GM19463 (cell line): ENCODE measurements at regions not wholly inside any gene's neighbourhood (a gene's known extent, or its start where the extent isn't known, plus 50 kb on each side); places are given as distances from the start of the nearest gene placed in this dataset.

ENCODE experiments used
- ATAC-seq: cut with Tn5 transposase; IDR thresholded peaks from one replicate; pipeline ENCODE4 v1.9.1; 2021; ENCODE audit warnings: mild to moderate bottlenecking, moderate library complexity; ENCODE audit not compliant: unreplicated experiment

DNA sequence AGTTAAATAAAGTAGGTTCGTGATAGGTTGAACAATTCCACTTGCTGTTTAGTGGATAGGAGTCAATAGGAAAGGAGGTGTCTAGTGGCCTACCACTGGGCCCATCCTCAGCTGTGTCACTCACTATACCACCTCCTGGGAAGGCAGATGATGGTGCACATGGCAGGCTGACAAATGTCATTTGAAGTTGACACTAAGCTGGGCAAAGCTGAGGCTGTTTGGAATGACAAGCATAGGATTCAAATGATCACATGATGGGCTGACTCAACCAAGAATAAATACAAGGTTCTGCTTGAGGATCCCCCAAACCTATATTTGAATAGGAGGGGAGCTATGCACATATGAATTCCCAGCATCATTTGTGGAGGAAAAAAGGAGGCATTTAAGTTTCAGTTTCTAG, 489.8 kb downstream of the RPS24 start:
- no peak for ATAC-seq

DNA sequence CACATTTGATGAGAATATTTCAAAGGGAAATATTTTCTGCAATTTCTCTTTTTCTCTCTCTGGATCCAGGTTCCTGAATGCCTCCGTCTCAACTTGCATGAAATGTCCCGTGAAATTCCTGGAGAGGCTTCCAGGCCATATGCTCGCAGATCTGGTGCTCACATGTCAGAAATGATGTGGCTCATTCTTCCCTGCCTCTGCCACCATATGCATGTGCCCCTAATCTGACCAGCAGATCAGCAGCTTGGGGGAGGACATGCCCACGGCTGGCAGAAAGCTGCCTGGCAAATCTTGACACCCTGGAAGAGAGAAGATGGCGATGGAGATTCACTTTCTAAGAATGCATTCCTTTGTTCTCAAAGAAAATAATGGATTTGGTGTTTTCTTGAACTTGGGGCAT, 490.7 kb downstream of the RPS24 start:
- no peak for ATAC-seq

DNA sequence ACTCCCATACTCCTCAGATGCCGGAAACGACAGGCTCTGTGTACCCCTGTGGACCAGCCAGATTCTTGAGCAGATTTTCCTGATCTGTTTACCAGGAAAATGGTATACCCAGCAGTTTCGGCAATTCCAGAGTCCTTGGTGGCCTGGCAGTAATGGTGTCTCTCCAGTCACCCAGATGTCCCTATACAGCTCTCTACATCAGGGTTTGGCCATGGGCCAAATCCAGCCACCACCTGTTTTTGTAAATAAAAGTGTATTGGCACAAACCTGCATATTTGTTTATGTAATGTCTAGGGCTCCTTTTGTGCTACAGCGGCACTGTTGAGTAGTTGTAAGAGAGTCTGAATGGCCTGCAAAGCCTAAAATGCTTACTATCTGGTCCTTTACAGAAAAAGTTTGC, 491.3 kb downstream of the RPS24 start:
- no peak for ATAC-seq

DNA sequence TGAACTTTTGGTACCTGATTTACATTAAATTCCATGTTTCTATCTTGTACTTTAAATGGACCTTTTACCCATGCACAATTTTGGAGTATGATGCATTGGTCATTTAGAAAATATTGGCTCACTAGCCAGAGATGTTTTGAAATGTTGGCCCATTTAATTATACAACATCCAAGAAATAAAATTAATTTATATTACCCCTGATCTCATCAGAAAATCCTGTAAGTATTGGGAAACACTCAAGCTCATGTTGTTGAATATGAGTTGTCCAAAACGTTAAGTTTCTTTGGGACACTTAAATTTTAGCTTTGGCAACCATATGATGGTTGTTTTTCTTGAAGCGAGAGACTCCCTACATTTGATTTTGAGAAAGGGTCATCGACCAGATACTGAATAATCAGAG, 492.7 kb downstream of the RPS24 start:
- ATAC-seq, result no peak

DNA sequence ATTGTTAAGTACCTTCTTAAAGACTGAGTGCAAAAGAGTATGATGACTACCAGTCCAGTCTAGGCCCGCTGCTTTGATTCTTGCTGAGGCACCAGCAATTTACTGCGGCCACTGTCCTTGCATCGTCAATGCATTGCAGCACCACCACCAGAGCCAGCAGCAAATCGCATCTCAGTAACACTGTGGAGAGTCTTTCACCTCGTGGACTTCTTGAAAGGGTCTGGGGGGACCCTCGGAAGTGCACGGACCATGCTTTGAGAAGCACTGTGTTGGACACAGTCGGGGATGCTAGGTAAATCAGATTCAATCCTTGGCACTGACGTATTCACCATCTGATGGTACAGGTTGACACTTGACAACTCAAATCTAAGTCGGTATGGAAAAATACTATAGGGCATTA, 493.6 kb downstream of the RPS24 start:
- ATAC-seq, result no peak

DNA sequence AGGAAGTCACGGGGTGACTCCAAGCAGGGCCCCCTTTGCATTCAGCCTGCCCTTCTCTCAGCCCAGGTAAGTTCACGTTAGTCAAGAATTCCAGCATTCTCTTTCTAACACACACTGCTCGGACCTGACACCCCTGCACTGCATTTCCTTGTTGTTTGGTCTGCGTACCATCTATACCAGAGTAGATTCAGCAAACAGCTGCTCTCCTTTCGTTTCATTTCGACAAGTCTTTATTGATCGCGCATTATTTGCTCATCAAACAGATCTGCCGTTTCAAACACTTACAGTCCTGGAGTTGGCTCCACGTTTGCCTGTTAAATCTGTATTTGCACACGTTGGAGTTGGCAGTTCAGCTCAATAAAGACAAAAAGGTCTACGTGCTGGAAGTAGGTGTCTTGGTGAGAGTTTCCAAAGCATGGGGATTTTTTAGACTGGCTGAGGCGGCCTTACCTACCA, 495.1 kb downstream of the RPS24 start:
- no peak for ATAC-seq

DNA sequence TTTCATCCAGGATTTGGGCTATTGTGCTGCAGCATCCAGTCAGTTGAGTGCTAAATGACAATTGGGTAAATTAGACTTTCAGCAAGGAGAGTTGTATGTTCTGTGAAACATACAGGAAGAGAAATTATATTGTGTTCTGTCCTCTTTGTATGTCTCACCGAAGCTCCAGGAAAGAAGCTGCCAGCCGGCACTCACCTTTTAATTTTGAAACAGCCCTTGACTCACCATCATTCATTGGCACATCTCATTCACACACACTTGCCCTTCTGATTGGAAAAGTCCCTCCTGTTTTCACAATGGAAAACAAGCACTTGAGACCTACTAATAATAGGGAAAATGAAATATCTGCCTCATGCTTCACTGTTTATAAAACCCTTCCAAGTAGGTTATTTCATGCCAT, 495.6 kb downstream of the RPS24 start:
- ATAC-seq, result no peak

DNA sequence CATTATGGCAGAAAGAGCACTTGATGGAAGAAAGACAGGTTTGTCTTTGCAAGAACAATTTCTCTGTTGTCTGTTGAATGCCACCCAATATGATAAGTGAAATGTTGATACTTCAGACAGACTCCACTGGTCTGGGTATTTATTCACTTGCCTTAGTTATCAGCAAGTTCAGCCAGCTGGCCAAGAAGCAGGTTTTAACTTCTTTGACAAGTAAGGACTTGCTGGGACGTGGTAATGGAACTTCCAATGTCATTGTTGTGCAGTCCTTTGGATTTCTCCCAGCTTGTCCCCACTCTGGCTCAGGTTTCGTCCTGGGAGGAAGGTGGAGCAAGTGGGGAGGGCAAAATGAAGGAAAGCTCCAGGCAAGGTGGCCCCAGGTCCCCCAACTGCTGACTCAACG, 497.4 kb downstream of the RPS24 start:
- ATAC-seq, result no peak

DNA sequence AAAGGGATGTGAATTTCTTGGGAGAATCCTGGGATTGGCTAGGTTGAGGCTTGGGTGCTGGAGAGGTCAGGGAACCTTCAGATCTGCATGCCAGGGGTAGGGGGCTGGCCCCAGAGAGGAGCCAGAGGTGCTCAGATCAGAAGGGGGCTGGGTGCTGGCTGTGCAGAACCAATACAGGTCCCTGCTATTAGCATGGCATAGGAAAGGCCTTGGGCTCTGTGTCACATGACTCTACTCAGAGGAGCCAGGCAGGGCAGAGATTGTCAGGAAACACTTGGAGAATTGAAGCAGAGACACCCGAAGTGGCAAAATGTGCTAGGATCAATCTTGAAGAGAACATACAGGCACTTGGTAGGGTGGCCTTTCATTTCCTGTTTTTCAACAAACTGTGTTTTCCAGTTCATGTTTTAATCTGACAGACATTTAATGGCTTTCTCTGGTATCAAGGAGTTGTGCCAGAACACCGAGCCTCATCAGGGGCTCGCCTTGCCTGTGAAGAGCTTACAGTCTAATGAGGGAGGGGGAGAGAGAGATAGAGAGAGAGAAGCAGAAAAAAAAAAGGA, 498.9 kb downstream of the RPS24 start:
- no peak for ATAC-seq

DNA sequence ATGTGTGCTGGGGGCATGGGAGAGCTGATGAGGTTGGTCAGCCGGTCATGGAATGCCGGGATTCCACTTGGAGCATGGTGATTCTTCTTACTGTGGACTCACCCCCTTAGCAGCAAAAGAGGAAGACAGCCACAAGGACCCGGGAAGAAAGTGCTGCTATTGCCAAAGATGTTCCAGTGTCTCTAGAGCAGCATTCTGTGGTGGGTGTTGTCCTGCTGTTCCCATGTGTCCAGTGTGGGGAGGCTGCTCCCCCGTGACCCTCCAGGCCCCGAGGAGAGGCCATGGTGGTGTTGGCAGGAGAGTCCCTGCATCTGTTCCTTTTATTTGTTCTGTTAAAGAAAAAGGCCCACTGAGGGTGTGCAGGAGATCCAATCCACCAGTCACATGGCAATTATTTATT, 499.4 kb downstream of the RPS24 start:
- ATAC-seq, result no peak

DNA sequence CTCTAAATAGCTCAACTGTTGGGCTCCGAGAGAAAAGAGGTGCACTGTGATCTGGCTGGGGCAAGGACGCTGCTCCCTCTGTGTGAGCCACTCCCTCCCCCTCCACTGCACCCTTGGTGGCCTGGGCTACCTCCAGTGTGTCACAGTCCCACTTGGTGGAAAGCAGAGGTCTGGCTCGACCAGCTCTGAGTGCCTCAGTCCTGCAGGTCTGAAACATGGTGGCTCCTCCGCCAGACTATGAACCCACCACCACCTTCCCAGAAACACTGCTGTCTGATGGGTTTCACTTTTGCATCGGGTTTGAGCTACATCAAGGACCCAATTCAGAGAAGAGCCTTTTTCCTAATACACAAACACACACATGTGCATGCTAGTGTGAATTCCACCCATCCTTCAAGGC, 500.1 kb downstream of the RPS24 start:
- no peak for ATAC-seq

DNA sequence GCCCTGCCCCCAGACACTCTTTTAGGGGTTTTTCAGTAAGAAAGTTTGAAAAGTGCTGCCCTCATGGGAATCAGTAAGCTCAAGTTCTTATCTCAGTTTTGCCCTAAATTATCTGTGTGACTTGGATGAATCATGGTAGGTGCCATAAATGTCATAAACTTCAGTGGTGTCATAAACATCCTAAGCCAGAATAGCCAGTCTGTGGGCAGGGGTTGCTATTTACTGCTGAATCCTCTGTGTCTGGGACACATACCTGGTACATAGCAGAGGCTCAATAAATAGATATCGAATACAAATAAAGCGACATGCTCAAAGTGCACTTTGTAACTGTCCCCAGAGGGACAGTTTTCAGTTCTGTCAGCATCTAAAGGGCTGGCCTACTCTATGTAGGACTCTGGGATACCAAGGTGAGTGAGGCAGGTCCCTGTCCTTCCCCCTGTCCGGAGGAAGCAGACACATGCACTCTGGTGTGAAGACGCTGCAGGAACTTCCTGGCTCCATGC, 502.1 kb downstream of the RPS24 start:
- ATAC-seq, result no peak

DNA sequence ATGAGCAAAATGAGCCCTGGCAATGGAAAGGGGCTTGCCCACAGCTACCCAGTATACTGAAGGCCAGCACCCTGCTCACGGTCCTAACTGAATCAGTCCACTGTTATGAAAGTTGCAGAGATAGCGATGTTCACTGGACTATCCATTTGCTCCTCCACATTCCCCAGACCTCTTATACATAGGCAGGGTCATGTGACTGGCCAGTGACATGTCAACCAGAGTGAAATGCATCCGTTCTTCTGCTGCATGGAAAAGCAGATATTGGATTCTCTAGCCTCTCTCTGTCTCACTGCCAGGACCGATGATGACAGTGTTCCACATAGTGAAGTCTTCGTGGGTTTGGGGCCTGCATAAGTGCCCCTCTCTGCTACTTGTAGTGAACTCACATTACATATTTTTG, 503.4 kb downstream of the RPS24 start:
- ATAC-seq, result no peak

DNA sequence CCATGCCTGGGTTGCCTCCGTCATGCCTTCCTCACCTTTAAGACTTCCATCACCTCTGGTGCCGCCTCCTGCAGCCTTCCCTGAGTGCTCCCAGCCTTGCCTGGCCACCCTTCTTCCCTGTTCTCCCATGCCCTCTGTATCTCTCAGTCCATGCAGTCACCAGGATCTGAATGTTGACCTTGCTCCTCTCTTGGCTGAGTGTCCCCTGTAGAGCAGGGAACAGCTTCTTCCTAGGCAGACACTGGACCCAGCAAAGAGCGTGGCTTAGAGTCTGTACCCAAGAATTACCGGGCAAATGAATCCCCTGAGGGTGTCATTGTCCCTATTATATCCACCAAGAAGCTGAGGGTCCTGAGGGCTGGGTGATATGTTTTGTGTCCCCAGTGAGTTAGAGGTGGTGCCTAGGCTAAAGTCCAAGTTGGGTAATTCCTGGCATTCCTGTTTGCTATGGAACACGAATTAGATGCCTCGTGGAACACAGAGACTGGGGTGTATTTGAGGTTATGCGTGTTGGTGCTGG, 505.6 kb downstream of the RPS24 start:
- ATAC-seq, result no peak

DNA sequence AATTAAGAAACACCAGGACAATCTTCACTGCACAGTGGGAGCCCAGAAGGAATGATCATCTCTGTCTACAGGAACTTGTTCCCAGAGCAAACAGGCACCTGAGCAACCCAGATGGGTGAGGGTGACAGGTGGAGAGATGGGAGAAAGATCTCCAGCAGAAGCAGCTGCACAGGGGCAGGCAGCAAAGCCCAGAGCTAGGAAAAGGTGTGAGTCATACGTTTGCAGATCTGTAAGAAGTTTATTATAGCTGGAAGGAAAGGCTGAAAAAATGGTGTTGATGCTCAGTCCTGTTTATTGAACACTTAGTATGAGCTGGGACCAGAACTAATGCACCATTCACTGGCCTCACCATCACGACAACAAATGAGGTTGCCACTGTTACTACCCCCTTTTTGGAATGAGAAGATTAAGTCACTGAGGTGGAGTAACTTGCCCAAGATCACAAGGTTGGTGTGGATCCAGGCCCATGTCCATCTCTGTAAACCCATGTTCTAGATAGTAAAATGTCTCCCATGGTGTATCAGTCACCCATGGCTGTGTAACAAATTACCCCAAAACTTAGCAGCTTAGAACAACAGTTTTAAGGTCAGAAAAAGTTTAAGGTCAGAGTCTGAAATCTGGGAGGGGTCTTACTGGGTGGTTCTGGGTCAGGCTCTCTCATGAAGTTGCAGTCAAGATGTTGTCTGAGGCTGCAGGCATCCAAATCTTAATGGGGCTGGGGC, 506.9 kb downstream of the RPS24 start:
- no peak for ATAC-seq

DNA sequence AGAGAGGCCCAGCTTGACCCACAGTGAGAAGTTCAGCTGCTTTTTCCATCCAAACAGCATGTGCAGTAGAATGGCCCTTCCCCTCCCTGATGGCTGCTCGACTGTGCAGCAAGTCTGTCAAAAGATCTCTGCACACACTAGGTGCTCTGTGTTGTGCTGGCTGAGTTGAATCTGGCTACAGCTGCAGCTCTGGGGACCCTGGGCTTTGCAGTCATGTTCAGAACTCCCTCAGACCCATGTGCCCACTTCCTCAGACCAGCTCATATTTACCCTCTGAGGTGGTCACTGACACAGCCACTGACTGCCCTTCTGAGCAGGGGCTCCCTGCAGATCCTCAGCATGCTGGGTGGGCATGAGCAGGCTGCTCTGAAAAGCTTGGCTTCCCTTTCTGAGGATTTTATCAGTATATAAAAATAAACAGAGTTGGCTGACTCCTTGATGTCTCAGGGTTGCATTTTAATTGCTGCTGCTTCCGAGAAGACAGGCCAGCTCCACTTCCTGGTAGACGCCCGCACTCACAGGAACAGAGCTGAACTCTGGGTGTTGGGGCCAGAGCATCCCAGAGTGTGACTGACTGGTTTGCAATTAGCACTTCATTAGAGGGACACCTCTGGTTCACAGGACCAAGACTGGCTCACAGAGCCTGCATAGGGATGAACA, 507.9 kb downstream of the RPS24 start:
- no peak for ATAC-seq

DNA sequence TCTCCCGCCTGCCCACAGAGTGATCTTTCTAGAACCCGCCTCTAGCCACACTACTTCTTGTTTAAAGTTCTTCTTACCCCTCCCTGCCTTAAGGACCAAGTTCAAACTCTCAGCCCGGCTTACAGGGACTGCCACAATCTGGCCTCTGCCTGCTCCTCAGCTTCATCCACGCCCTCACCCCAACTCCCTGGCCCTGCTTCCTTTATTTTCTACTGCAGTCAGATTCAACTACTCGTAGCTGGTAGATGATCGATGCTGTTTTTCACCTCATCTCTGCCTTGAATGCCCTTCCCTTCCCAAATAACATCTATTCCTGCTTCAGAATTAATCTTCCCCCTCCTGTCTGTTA, 508.5 kb downstream of the RPS24 start:
- ATAC-seq, result no peak

DNA sequence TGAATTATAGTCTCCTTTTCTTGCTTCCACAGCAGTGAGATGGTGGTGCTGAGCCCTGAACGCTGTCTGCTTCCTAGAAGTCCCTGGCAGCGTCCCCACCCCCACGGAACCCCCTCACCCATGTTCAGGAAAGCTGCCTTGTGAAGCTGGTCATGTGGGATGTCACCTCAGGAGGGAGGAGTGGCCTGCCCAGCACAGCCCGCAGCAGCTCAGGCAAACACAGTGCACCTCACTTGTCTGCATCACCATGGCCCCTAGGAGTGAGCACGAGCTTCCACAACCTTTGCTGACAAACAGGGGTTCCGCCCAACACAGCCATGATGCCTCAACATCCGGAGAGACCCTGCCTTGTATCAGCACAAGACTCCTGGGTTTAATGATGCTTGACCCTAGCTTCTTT, 508.9 kb downstream of the RPS24 start:
- ATAC-seq, result no peak

DNA sequence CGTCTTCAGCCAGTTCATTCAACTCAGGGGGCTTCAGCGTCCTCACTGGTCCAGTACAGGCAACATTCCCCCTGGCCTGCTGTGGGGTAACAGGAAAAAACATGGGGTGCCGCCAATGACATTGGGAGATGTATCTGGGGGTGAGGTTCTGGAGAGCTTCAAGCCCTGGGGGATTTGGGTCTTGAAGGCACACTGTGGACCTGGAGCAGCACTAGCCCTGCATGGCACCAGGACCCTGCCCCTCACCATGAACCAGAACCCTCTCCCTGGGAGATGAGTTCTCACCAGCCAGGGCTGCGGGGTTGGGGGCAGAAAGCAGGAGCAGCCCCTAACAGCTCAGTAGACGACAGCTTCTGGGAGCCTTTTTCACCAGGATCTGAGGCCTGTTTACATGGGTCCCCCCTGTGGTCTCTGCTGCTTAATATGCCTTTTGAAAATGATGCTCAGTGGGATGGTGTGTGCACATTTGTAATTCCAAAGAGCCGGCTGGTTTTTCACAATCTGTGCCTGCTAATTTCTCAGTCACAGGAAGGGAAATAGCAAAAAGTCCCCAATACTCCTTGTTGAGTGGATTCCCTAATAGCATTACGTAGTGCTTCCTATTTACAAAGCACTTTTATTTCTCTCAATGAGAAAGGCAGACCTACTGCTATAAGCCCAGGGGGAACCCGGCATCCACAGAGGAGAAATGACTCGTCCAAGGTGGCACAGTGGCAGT, 509.5 kb downstream of the RPS24 start:
- ATAC-seq, result no peak

DNA sequence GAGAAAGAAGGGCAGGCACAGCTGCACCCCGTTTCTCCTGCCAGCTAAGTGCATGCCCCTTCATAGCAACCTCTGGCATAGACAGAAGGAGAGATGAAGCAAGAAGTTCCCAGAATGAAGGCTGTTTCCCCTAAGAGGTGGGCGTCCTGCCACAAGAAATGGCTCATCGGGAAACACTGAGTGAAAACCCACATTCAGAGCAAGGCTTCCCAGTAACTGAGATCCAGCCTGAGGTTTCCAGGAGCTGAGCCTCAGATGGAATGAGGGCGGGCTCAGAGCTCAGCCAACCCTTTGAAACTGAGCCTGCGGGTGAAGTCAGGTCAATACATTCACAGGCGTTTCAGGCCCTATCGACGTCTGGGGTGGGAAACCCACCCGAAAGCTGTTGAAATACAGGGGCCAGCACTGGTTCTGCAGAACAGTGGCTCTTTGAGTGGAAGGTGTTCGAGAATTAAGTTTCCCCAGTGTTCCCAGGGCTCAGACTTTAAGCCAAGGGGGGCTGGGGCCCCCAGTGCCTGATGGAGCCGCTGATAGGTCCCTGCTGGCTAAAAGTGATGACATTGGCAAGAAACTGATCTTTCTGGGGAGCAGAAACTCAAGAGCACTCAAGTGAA, 510.2 kb downstream of the RPS24 start:
- no peak for ATAC-seq
